DOHH2 (cell line): ENCODE measurements at regions not wholly inside any gene's neighbourhood (a gene's known extent, or its start where the extent isn't known, plus 50 kb on each side); places are given as distances from the start of the nearest gene placed in this dataset.

Experiments used
- H3F3A ChIP-seq: fragments of 200-600 bp; sonication (generic), shearing (Covaris generic); 2 replicates; pipeline ENCODE4 v1.6.0; 2016; ENCODE audit warnings: antibody characterized with exemption, mild to moderate bottlenecking; ENCODE audit not compliant: control insufficient read depth, insufficient read depth
- H3K27ac ChIP-seq: fragments of 200-600 bp; sonication (generic); 2 replicates; pipeline ENCODE4 v1.5.1; 2014; ENCODE audit warnings: low read depth, mild to moderate bottlenecking, low read length, moderate library complexity
- H3K27me3 ChIP-seq: fragments of 200-600 bp; sonication (generic); 2 replicates; pipeline ENCODE4 v1.6.1; 2014; ENCODE audit warnings: mild to moderate bottlenecking, low read length, mixed read lengths; ENCODE audit not compliant: control insufficient read depth
- H3K36me3 ChIP-seq: fragments of 200-600 bp; sonication (generic); 2 replicates; pipeline ENCODE4 v1.6.1; 2014; ENCODE audit warnings: mild to moderate bottlenecking, low read length, moderate library complexity, mixed read lengths; ENCODE audit not compliant: control insufficient read depth
- H3K4me1 ChIP-seq: fragments of 200-600 bp; sonication (generic); 2 replicates; pipeline ENCODE4 v1.6.1; 2014; ENCODE audit warnings: mild to moderate bottlenecking, low read length, mixed read lengths; ENCODE audit not compliant: control insufficient read depth
- H3K4me2 ChIP-seq: fragments of 200-600 bp; sonication (generic); 2 replicates; pipeline ENCODE4 v1.6.0; 2014; ENCODE audit warnings: mild to moderate bottlenecking, low read length, moderate library complexity
- H3K4me3 ChIP-seq: fragments of 200-600 bp; sonication (generic); 2 replicates; pipeline ENCODE4 v1.5.1; 2014; ENCODE audit warnings: mild to moderate bottlenecking, low read length, mixed read lengths
- H3K79me2 ChIP-seq: fragments of 200-600 bp; sonication (generic); 2 replicates; pipeline ENCODE4 v1.6.1; 2014; ENCODE audit warnings: mild to moderate bottlenecking, low read length, mixed read lengths; ENCODE audit not compliant: control insufficient read depth
- H3K9me2 ChIP-seq: fragments of 200-600 bp; sonication (generic); replicated peaks from 2 replicates; pipeline ENCODE4 v1.6.1; 2014; ENCODE audit warnings: mild to moderate bottlenecking, low read length, mixed read lengths; ENCODE audit not compliant: control insufficient read depth
- H3K9me3 ChIP-seq: fragments of 200-600 bp; sonication (generic); 2 replicates; pipeline ENCODE4 v1.6.1; 2014; ENCODE audit warnings: antibody characterized with exemption, low read length, mixed read lengths; ENCODE audit not compliant: control insufficient read depth, insufficient read depth
- H4K20me1 ChIP-seq: fragments of 200-600 bp; sonication (generic); 2 replicates; pipeline ENCODE4 v1.6.0; 2014; ENCODE audit warnings: low read depth, mild to moderate bottlenecking, antibody characterized with exemption, low read length, moderate library complexity; ENCODE audit not compliant: control insufficient read depth, insufficient read depth
- EZH2phosphoT487 ChIP-seq: fragments of 200-600 bp; sonication (generic); IDR thresholded peaks from 2 replicates; pipeline ENCODE4 v1.6.1; 2017; ENCODE audit warnings: borderline replicate concordance, mild to moderate bottlenecking, antibody characterized with exemption, low read length, moderate library complexity, mixed read lengths
- TF ChIP-seq, protein P1 (sequence below): fragments of 200-600 bp; sonication (generic); IDR thresholded peaks from one replicate; pipeline ENCODE4 v1.5.1; 2014; ENCODE audit warnings: antibody characterized with exemption, mild to moderate bottlenecking, low read depth, low read length; ENCODE audit not compliant: poor library complexity, severe bottlenecking

DNA sequence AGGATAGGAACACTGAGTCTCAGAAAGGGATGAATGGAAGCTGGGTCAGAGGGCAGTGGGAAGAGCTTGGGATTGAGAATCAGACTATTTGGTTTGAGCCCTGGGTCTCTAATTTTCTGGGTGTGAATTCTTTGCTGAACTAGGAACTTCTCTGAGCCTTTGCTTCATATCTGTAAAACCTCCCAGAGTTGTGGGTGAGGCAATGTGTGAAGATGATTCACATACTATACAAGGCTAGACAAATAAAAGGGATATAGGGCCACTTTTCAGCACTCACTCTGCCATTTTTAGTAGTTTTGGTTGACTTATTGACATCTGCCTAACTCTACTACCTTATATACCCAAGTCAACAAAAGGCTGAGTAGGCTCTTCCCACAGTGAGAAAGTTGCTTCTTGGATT is 77.7 kb upstream of the JUN start:
- Histone ChIP-seq H3F3A (no peaks in the 10 kb centered on the region), H3K9me3 (no peaks in the 10 kb centered on the region), H3K4me3 (no peak overlapping the region), H3K27ac (no peak overlapping the region), H3K9me2 (no peaks in the 10 kb centered on the region; the same call in 1 of the 2 replicates), H3K4me2 (no peak overlapping the region), H4K20me1 (no peaks in the 10 kb centered on the region), H3K4me1 (no peaks in the 10 kb centered on the region), H3K36me3 (no peaks in the 10 kb centered on the region), H3K27me3 (peaks cover 15% of the 10 kb centered on the region), H3K79me2 (no peaks in the 10 kb centered on the region)
- TF ChIP-seq, protein P1, sequence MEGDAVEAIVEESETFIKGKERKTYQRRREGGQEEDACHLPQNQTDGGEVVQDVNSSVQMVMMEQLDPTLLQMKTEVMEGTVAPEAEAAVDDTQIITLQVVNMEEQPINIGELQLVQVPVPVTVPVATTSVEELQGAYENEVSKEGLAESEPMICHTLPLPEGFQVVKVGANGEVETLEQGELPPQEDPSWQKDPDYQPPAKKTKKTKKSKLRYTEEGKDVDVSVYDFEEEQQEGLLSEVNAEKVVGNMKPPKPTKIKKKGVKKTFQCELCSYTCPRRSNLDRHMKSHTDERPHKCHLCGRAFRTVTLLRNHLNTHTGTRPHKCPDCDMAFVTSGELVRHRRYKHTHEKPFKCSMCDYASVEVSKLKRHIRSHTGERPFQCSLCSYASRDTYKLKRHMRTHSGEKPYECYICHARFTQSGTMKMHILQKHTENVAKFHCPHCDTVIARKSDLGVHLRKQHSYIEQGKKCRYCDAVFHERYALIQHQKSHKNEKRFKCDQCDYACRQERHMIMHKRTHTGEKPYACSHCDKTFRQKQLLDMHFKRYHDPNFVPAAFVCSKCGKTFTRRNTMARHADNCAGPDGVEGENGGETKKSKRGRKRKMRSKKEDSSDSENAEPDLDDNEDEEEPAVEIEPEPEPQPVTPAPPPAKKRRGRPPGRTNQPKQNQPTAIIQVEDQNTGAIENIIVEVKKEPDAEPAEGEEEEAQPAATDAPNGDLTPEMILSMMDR, result no peak
- TF ChIP-seq EZH2phosphoT487, result no peak

DNA sequence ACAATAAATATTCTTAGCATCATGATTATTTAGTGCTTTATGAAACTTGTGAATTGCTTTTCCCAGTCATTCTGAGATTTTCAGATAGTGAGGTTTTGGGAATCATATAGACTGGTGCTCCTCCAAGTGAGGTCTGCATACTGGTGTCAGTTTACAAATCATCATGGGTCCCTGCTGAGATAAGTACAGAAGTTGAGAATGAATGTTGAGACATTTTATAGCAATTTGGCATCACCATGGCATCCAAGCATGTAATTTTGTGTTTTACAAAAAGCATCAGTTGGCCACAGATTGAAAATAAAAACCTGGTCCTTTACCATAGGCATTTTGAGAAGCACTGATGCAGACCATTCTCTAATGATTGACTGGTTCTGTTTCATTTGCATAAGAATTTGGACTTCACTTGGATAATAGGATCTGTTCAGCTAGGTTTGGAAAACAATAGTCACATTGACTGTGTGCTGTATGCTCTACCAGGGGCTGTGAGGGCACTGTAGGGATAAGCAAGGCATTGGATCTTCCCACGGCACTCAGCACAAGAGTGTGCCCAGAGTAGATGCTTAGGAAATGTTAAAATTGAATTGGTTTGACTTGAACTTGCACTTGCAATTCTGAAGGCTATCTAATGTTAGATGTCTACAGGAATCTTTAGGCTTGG is 79.0 kb upstream of the JUN start:
- Histone ChIP-seq H3K27ac (no peak overlapping the region), H3K4me3 (no peak overlapping the region), H3K9me2 (no peaks in the 10 kb centered on the region; the same call in 1 of the 2 replicates), H3F3A (no peaks in the 10 kb centered on the region), H3K79me2 (no peaks in the 10 kb centered on the region), H3K4me1 (no peaks in the 10 kb centered on the region), H3K4me2 (no peak overlapping the region), H3K27me3 (peaks cover 15% of the 10 kb centered on the region), H3K36me3 (no peaks in the 10 kb centered on the region), H3K9me3 (no peaks in the 10 kb centered on the region), H4K20me1 (no peaks in the 10 kb centered on the region)
- TF ChIP-seq, protein P1, result no peak

DNA sequence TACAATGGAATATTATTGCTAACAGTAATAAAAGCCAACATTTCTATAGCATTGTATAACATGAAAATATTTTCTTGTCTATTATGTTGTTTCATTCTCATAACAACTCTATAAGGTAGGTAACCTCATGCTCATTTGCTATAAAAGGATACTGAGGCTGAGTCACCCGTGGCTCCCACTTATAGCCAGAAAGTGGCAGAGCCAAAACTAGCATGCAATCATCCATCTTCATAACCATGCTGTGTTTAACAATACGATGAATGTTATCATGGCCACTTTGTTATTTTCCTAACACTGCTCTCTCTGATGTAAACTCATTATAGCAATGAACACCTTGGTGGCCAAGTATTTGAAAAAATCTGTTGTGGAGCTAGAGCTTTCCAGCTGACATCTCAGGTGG is 80.8 kb upstream of the JUN start:
- H3K36me3 ChIP-seq, result no peaks in the 10 kb centered on the region
- H3F3A ChIP-seq, result no peaks in the 10 kb centered on the region
- no peak overlapping the region for H3K4me2 ChIP-seq
- peaks cover 15% of the 10 kb centered on the region for H3K27me3 ChIP-seq
- no peak overlapping the region for H3K27ac ChIP-seq
- H3K9me2 ChIP-seq, result no peaks in the 10 kb centered on the region; the same call in 1 of the 2 replicates
- no peaks in the 10 kb centered on the region for H3K4me1 ChIP-seq
- no peaks in the 10 kb centered on the region for H4K20me1 ChIP-seq
- TF ChIP-seq EZH2phosphoT487, result no peak
- TF ChIP-seq, protein P1, result no peak
- H3K9me3 ChIP-seq, result no peaks in the 10 kb centered on the region
- no peaks in the 10 kb centered on the region for H3K79me2 ChIP-seq
- no peak overlapping the region for H3K4me3 ChIP-seq
